A673 (cell line): ENCODE measurements at regions not wholly inside any gene's neighbourhood (a gene's known extent, or its start where the extent isn't known, plus 50 kb on each side); places are given as distances from the start of the nearest gene placed in this dataset.

Source experiments
- BruUV-seq: library from RNA; stranded (reverse); fragments of 400-500 nt; replicated peaks from 2 replicates; lab custom pipeline; 2021; lab: Mats Ljungman, UMichigan
- CTCF ChIA-PET: fragments of 300-600 bp; sonication (Branson Sonifier 250); formaldehyde crosslinking; loops from one replicate; lab custom pipeline; 2022; ENCODE audit warnings: antibody characterized with exemption; lab: Charles Lee
- POLR2A ChIA-PET: fragments of 300-600 bp; sonication (Branson Sonifier 250); formaldehyde crosslinking; loops from one replicate; lab custom pipeline; 2022; ENCODE audit warnings: antibody characterized with exemption; ENCODE audit not compliant: low non-redundant PET; lab: Charles Lee
- DNase-seq: peaks from one replicate; pipeline ENCODE4 v3.0.0-alpha.2; 2015; ENCODE audit warnings: low spot score
- H3K27ac ChIP-seq: fragments of 200-600 bp; sonication (generic); 2 replicates; pipeline ENCODE4 v1.5.1; 2016; ENCODE audit warnings: mixed run types, low read depth, mild to moderate bottlenecking, mixed read lengths, antibody characterized with exemption, low read length; ENCODE audit not compliant: poor library complexity, severe bottlenecking
- H3K27me3 ChIP-seq: fragments of 200-600 bp; sonication (generic); replicated peaks from 2 replicates; pipeline ENCODE4 v1.6.1; 2017; ENCODE audit warnings: mixed run types, low read depth, mild to moderate bottlenecking, mixed read lengths, antibody characterized with exemption, low read length; ENCODE audit not compliant: insufficient read depth, poor library complexity
- H3K36me3 ChIP-seq: fragments of 200-600 bp; sonication (generic); 2 replicates; pipeline ENCODE4 v1.6.1; 2016; ENCODE audit warnings: mixed run types, mild to moderate bottlenecking, mixed read lengths, antibody characterized with exemption, low read length; ENCODE audit not compliant: insufficient read depth, poor library complexity, severe bottlenecking
- H3K4me1 ChIP-seq: fragments of 200-600 bp; sonication (generic); 2 replicates; pipeline ENCODE4 v1.6.1; 2017; ENCODE audit warnings: mixed run types, mild to moderate bottlenecking, mixed read lengths, antibody characterized with exemption, low read length; ENCODE audit not compliant: insufficient read depth, poor library complexity, severe bottlenecking
- H3K4me3 ChIP-seq: fragments of 200-600 bp; sonication (generic); 2 replicates; pipeline ENCODE4 v1.5.1; 2016; ENCODE audit warnings: low read depth, mixed run types, mild to moderate bottlenecking, mixed read lengths, low read length; ENCODE audit not compliant: poor library complexity, severe bottlenecking
- H3K9me3 ChIP-seq: fragments of 200-600 bp; sonication (generic); 2 replicates; pipeline ENCODE4 v1.6.1; 2016; ENCODE audit warnings: mixed run types, low read depth, mild to moderate bottlenecking, mixed read lengths, antibody characterized with exemption, low read length; ENCODE audit not compliant: poor library complexity, severe bottlenecking
- CTCF ChIP-seq: fragments of 300-800, 200-600 bp; sonication (generic); conservative IDR thresholded peaks from 2 replicates; pipeline ENCODE4 v1.5.1; 2017; ENCODE audit warnings: low read depth, mild to moderate bottlenecking, antibody characterized with exemption, low read length, moderate library complexity, mixed read lengths
- EZH2 ChIP-seq: fragments of 200-600 bp; sonication (generic); IDR thresholded peaks from 2 replicates; pipeline ENCODE4 v1.6.1; 2017; ENCODE audit warnings: borderline replicate concordance, low read depth, mild to moderate bottlenecking, mixed read lengths, antibody characterized with exemption, low read length; ENCODE audit not compliant: poor library complexity, severe bottlenecking
- intact Hi-C: fragments of 100-400 bp; cut with micrococcal nuclease; formaldehyde crosslinking; loops from one replicate; pipeline ENCODE4 v1.10.0; 2022; ENCODE audit not compliant: unreplicated experiment

- Histone ChIP-seq H3K4me3 (no peak overlapping the region), H3K9me3 (no peaks in the 10 kb centered on the region), H3K36me3 (no peaks in the 10 kb centered on the region), H3K27ac (no peak overlapping the region), H3K4me1 (no peaks in the 10 kb centered on the region), H3K27me3 (no peaks in the 10 kb centered on the region)
- ChIA-PET POLR2A (no interaction called here), CTCF (no interaction called here)
- intact Hi-C loops = no loop called here
- no peak for TF ChIP-seq EZH2
- no peak for TF ChIP-seq CTCF
- no peak for DNase-seq
- no TSS peak for BruUV-seq
Measured at GRCh38 chr5:159409801-159410200, 79.5 kb upstream of the IL12B start.

GRCh38 chr5:159410480-159410879 lies 80.2 kb upstream of the IL12B start:
- no peaks in the 10 kb centered on the region for H3K36me3 ChIP-seq
- no peaks in the 10 kb centered on the region for H3K9me3 ChIP-seq
- no peak for TF ChIP-seq CTCF
- no peak for TF ChIP-seq EZH2
- ChIA-PET CTCF (no interaction called here), POLR2A (no interaction called here)
- no peak for DNase-seq
- H3K4me3 ChIP-seq = no peak overlapping the region
- no peak overlapping the region for H3K27ac ChIP-seq
- no peaks in the 10 kb centered on the region for H3K4me1 ChIP-seq
- no TSS peak for BruUV-seq
- intact Hi-C loops = no loop called here
- H3K27me3 ChIP-seq = no peaks in the 10 kb centered on the region

GRCh38 chr5:159411115-159411514 lies 80.8 kb upstream of the IL12B start:
- H3K4me3 ChIP-seq = no peak overlapping the region
- CTCF ChIA-PET = interaction anchor here (1.1 kb wide), 1 partner anchor 124 kb away, joined by 3 read pairs; no protein-coding TSS in a partner anchor
- no peak for DNase-seq
- POLR2A ChIA-PET = no interaction called here
- H3K27ac ChIP-seq = no peak overlapping the region
- H3K36me3 ChIP-seq = no peaks in the 10 kb centered on the region
- intact Hi-C loops = no loop called here
- no peaks in the 10 kb centered on the region for H3K27me3 ChIP-seq
- no TSS peak for BruUV-seq
- no peaks in the 10 kb centered on the region for H3K4me1 ChIP-seq
- TF ChIP-seq EZH2 (no peak), CTCF (no peak)
- H3K9me3 ChIP-seq = no peaks in the 10 kb centered on the region
